TTC549 (cell line): ENCODE measurements at regions not wholly inside any gene's neighbourhood (a gene's known extent, or its start where the extent isn't known, plus 50 kb on each side); places are given as distances from the start of the nearest gene placed in this dataset.
"Not testable (repeated sequence)": the region's sequence is repeated elsewhere in the genome, so short reads cannot be mapped to it uniquely, and the experiment has no call there.

Experiments used
- FAIRE-seq: peaks from 2 replicates; lab custom pipeline; 2012; peaks lifted over from hg19 to GRCh38; lab: Jason Lieb, UNC

DNA sequence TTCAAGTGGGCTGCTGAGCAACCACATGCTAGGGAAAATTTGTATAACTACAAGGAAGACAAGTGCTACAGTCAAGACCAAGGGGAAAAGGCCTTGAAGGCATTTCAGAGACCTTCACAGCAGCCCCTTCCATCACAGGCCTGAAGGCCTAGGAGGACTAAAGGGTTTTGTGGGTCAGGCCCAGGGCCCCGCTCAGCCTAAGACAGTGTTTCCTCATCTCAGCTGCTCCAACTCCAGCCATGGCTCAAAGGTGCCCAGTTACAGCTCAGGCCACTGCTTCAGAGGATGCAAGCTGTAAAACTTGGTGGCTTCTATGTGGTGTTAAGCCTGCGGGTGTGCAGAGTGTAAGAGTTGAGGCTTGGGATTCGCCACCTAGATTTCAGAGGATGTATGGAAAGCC is 260.5 kb downstream of the NXPE2 start:
- FAIRE-seq, result no peak

GRCh38 chr11:114942207-114942606 is 263.9 kb downstream of the NXPE2 start:
- no peak for FAIRE-seq

DNA sequence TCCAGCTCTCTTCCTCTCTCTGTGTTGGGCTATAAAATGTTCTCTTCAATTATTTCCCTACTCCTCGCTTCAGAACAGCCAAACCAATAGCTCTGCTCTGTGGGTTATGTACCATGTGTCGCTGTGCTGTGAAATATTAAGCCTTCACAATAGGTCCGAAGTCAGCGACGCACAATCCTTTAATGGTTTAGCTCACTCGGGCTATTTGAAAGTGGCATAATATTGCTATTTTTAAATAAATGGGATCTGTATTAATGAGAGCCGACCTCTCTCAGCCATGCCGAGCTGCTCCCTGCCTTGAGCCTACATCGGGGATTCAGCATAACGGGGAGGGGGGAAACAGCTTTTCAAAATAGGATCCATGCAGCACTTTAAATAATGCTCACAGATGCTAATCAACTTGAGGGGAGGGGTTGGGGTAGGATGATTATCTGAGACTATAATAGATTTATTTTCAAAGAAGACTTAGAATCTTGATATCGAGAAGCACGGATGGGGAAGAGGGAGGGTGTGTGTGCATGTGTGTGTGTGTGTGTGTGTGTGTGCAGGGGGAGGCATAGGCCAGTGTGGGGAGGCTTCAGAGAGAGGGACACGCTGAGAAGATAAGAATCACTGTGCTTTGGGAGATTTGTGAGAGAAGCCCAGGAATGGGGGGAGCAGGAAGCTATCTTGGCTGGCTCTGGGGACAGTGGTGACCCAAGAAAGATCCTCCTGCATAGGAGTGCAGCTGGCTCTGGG is 271.5 kb downstream of the NXPE2 start:
- no peak for FAIRE-seq

- no peak for FAIRE-seq
These were observed 274.7 kb downstream of the NXPE2 start for GRCh38 chr11:114953039-114953438.

GRCh38 chr11:114955923-114956322 is 277.6 kb downstream of the NXPE2 start:
- no peak for FAIRE-seq

- no peak for FAIRE-seq
These were observed 278.2 kb downstream of the NXPE2 start for GRCh38 chr11:114956566-114956965.

DNA sequence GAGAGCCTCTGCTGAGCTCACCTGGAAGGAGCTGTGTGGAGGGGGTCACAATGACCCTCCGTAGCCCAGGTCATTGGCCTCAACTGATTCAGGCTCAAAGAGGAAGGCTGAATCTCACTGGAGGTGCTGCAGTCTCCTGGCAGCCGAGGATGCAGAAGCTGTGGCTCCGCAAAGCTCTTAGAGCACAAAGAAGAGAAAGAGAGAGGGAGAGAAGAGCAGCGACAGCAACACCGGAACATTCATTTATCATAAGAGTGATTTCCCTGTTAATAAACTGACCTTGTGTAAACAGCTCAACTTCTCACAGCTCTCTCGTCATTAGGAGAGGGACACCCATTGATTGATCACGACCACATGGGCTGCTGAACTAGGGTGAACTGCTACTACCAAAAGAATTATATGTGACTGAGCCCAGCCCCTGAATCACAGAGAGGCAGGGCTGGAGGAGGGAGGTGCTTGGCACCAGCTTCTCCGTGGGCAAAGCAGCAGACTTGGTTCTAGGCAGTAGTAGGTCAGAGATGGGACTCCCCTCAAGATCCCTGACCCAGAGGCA is 281.7 kb downstream of the NXPE2 start:
- no peak for FAIRE-seq

GRCh38 chr11:114960819-114961218 is 282.5 kb downstream of the NXPE2 start:
- not testable (repeated sequence) for FAIRE-seq

GRCh38 chr11:114964676-114965214 is 286.4 kb downstream of the NXPE2 start:
- FAIRE-seq, result no peak

DNA sequence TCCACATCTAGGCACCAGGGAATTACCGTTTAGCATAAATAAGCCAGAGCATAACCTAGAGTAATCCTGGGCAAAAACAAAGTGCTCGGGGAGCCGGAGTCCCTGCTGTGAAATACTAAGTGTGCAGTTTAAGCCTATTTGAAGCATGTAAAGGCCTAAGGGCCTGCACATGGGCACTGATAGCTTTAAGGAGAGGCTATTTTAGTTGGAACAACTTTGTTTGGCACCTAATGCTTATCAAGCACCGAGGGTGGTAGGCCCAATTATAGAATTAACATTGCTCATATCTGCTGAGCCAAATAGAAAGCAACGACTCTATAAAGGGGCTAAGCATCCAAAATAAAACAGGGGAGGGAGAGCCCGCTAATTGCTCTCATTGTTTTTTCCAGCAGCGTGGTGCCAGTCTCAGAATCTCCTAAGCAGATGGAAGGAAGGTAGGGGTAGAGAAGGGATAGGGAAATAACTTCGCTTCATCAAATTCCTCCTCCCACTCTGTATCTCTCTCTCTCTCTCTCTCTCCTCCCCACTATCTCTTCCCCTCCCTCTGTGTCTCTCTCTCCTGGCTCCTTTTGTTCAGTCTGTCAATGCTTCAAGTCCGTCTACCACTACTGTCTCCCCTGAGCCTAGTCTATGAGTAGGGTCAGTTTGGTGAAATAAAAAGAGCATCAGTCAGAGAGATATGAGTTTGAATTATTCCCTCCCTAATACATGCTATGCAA is 292.8 kb downstream of the NXPE2 start:
- FAIRE-seq, result no peak

- no peak for FAIRE-seq
These were observed 293.8 kb downstream of the NXPE2 start for GRCh38 chr11:114972105-114972504.

GRCh38 chr11:114977651-114978050 is 299.3 kb downstream of the NXPE2 start:
- FAIRE-seq, result no peak

DNA sequence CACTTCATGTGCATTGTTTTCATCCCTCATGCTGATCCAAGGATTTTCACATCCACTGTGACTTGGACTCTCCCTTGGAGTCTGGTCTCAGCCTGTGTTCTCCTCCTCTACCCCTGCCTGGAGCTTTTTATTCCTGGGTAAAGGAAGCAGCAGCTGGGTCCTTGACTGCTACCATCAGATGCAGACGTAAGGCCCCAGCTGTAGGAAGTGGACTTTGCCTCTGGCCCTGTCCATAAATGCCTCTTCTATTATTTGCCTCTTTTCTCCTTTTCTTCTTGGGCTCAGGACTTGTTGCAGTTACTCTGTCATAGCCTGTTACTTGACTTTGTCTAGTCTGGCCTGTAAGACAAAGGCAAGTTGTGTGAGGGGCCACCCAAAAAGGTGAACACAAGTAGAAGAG is 303.8 kb downstream of the NXPE2 start:
- no peak for FAIRE-seq

DNA sequence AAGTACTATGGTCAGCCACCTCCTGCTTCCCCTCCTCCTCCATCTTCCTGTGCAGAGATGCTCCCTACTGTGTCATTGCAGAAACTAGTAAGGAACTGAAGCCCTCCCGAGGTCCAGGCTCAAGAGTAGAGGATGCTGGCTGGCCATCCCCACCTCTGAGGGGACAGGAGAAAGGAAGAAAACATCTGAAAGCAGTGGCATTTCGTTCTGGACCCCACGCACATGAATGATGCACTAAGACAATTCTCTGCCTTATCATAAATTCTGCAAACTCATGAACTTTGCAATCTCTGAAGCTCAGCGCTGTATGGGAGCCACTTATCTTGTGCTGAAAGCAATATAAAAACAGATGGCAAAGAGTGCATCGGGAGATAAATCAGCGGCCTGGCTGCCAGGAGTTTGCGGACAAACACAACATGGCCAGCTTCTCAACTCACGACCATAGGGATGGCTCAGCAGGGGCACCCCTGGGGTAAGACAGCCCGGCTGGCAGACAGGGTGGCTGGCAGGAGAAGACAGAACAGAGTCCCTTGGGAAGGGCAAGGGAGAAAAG is 306.4 kb downstream of the NXPE2 start:
- no peak for FAIRE-seq

DNA sequence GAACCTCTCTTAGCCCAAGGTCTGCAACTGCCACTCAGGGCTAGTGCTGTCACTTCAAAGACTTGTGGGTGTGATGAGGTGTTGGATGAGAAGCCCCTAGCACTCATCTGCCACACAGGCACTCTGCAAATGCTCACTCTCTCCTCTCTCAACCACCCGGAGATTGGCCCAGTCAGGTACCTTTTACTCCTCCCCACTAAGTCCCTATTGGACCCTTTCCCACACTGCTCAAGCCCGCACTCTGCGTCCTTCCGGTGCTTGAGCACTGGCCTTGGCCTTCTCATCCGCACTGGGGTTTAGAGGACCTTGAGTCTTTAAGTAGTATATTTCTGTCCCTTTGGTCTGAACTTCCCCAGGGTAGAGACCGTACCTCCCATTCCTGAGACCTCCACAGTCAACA is 308.0 kb downstream of the NXPE2 start:
- no peak for FAIRE-seq

DNA sequence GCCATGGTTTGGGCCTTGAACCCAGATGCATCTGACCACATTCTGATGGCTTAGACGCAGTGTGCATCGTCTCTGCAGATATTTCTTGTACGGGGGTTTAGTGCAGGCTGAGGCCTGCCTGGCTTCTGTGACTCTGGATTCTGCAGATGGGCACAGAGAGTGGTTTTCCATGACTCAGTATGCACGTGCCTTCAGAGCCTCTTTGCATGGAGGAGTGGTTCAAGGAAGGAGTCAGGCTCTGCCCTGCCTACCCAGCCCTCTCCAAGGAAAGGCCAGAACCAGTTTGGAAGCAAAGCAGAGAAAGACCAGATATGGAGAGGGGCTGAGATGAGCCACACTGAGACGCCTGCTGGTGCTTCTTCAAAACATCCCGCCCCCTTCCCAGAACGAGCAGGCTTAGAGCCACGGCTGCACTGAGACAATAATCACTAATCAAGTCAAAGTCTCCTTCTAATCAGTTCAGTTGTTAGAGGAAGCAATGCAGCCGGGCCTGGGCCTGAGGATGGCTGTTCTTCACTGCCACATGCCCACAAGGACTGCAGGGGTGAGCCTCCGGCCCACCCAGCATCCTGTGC is 308.9 kb downstream of the NXPE2 start:
- FAIRE-seq, result no peak

DNA sequence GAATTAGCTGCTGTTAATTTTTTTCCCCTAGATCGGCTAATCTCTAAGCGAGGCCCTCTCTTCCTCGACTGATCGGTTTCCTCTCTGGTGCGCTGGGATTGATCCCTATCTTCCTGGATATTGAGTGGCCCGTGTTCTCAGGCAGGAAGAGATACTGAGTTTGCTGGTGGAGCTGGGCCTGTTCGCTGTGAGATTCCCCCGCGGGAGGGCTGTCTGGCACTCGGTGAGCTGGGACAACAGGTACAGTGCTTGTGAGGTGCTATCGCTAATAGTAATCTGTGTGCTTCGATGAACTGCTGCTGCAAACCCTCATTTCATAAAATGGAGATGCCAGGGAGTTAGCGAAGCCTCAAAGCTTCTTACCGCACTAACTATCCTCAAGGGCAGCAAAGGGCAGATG is 310.3 kb downstream of the NXPE2 start:
- FAIRE-seq, result no peak

- FAIRE-seq, result no peak
These were observed 311.2 kb downstream of the NXPE2 start for GRCh38 chr11:114989536-114989935.

GRCh38 chr11:115005663-115006062 is 327.3 kb downstream of the NXPE2 start:
- no peak for FAIRE-seq

- FAIRE-seq, result no peak
These were observed 329.5 kb downstream of the NXPE2 start for GRCh38 chr11:115007851-115008250.

DNA sequence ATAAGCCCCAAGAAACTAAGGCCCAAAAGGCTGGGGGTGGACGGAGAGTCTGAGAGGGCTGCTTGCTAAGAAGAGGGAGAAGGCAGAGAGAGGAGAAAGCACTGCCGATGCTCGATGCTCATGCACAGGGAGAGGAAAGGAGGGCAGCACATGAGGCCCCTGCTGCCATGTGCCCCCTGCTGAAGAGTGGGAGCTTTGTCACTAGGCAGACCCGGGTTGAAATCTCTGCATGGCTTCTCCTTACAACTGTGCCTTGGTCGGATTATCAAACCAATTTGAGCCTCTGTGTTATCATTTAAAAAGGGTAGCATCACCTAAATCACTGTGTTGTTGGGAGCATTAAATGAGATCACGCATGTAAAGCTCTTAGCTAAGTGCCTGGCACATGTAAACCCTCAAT is 330.5 kb downstream of the NXPE2 start:
- FAIRE-seq, result no peak

DNA sequence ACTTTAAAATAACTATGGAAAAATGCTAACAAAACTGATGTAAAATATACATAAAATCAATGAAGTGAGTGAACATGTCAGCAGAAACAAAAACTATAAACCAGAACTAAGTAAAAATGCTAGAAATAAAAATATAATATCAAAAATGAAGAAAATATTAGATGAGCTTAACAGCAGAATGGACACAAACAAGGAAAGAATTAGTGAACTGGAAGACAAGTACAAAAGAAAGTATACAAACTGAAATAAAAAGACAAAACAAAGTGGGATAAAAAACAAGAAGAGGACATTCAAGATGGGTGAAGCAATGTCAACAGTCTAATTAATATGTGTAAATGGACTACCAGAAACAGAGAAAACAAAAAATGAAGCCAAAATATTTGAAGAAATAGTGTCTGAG is 339.2 kb downstream of the NXPE2 start:
- FAIRE-seq, result no peak

- FAIRE-seq, result no peak
These were observed 351.8 kb downstream of the NXPE2 start for GRCh38 chr11:115030166-115030565.
